ENCODE measurements at regions not wholly inside any gene's neighbourhood (a gene's known extent, or its start where the extent isn't known, plus 50 kb on each side); places are given as distances from the start of the nearest gene placed in this dataset.

GRCh38 chr5:67404256-67405100 lies 207.9 kb upstream of the CD180 start:
- DNase-seq (ENCODE audit: low spot score): peak; percentile 53
- TF ChIP-seq, protein P1, sequence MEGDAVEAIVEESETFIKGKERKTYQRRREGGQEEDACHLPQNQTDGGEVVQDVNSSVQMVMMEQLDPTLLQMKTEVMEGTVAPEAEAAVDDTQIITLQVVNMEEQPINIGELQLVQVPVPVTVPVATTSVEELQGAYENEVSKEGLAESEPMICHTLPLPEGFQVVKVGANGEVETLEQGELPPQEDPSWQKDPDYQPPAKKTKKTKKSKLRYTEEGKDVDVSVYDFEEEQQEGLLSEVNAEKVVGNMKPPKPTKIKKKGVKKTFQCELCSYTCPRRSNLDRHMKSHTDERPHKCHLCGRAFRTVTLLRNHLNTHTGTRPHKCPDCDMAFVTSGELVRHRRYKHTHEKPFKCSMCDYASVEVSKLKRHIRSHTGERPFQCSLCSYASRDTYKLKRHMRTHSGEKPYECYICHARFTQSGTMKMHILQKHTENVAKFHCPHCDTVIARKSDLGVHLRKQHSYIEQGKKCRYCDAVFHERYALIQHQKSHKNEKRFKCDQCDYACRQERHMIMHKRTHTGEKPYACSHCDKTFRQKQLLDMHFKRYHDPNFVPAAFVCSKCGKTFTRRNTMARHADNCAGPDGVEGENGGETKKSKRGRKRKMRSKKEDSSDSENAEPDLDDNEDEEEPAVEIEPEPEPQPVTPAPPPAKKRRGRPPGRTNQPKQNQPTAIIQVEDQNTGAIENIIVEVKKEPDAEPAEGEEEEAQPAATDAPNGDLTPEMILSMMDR (IDR thresholded peaks at IDR 0.05; ENCODE audit: poor library complexity): no peak
- TF ChIP-seq EZH2 (IDR thresholded peaks at IDR 0.05; ENCODE audit: borderline replicate concordance) (no peak), EZH2phosphoT487 (IDR thresholded peaks at IDR 0.05; ENCODE audit: low read depth, severe bottlenecking, unreplicated experiment) (no peak)
- H3K4me1 ChIP-seq (ENCODE audit: insufficient read depth): peaks cover 6% of the 10 kb centered on the region
- no peak overlapping the region for H3K4me2 ChIP-seq
- no peaks in the 10 kb centered on the region for H4K20me1 ChIP-seq (ENCODE audit: insufficient read depth, poor library complexity, severe bottlenecking)
- 65% methylated on average over 6 of the region's 6 CpGs for WGBS (ENCODE audit: low lambda C conversion rate, missing lambda C conversion rate)
- no peaks in the 10 kb centered on the region for H3K79me2 ChIP-seq
- H2AFZ ChIP-seq: no peak overlapping the region
- no peaks in the 10 kb centered on the region for H3K36me3 ChIP-seq (replicated peaks; ENCODE audit: insufficient read depth, low read depth)
- no peaks in the 10 kb centered on the region for H3K9me2 ChIP-seq (replicated peaks; ENCODE audit: insufficient read depth)
- H3K9me3 ChIP-seq (ENCODE audit: low read depth): no peaks in the 10 kb centered on the region
- no peaks in the 10 kb centered on the region for H3K27me3 ChIP-seq
- no peak overlapping the region for H3K4me3 ChIP-seq
- H3K27ac ChIP-seq: peak overlapping the region; percentile 46

- Histone ChIP-seq H3K27ac (no peak overlapping the region), H3K9me2 (replicated peaks; ENCODE audit: insufficient read depth) (no peaks in the 10 kb centered on the region), H3K4me2 (no peak overlapping the region), H4K20me1 (ENCODE audit: insufficient read depth, poor library complexity, severe bottlenecking) (no peaks in the 10 kb centered on the region), H2AFZ (no peak overlapping the region), H3K79me2 (no peaks in the 10 kb centered on the region), H3K27me3 (no peaks in the 10 kb centered on the region), H3K36me3 (replicated peaks; ENCODE audit: insufficient read depth, low read depth) (no peaks in the 10 kb centered on the region), H3K4me1 (ENCODE audit: insufficient read depth) (peaks cover 6% of the 10 kb centered on the region), H3K9me3 (ENCODE audit: low read depth) (no peaks in the 10 kb centered on the region), H3K4me3 (no peak overlapping the region)
- 95% methylated on average over 5 of the region's 5 CpGs for WGBS (ENCODE audit: low lambda C conversion rate, missing lambda C conversion rate)
- no peak for DNase-seq (ENCODE audit: low spot score)
- TF ChIP-seq EZH2phosphoT487 (IDR thresholded peaks at IDR 0.05; ENCODE audit: low read depth, severe bottlenecking, unreplicated experiment) (no peak), EZH2 (IDR thresholded peaks at IDR 0.05; ENCODE audit: borderline replicate concordance) (no peak)
- TF ChIP-seq, protein P1 (IDR thresholded peaks at IDR 0.05; ENCODE audit: poor library complexity): no peak
Measured at GRCh38 chr5:67402526-67402925, 205.9 kb upstream of the CD180 start.

DNA sequence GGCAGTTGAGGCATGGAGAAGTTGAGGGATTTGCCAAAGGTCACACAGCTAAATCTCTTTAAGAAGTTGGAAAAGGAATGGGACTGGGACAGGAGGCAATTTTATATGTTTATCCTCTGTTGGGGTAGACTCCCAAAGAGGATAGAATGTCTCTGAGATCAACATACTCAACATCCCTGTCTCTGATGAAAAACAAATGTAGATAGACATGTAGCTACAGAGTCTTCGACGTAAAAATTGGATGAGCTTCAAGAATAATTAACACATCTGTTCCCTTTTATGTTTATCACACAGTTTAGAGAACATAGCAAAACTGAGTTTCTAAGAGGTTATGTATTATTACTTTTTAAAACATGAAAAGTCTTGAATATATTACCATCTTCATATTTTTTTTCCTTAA lies 204.6 kb upstream of the CD180 start:
- no peaks in the 10 kb centered on the region for H3K9me3 ChIP-seq (ENCODE audit: low read depth)
- no peak for DNase-seq (ENCODE audit: low spot score)
- H3K4me3 ChIP-seq: no peak overlapping the region
- no peak overlapping the region for H3K27ac ChIP-seq
- H3K27me3 ChIP-seq: no peaks in the 10 kb centered on the region
- H3K4me1 ChIP-seq (ENCODE audit: insufficient read depth): peaks cover 6% of the 10 kb centered on the region
- H3K79me2 ChIP-seq: no peaks in the 10 kb centered on the region
- no peaks in the 10 kb centered on the region for H4K20me1 ChIP-seq (ENCODE audit: insufficient read depth, poor library complexity, severe bottlenecking)
- no peak overlapping the region for H2AFZ ChIP-seq
- no peak for TF ChIP-seq EZH2 (IDR thresholded peaks at IDR 0.05; ENCODE audit: borderline replicate concordance)
- TF ChIP-seq, protein P1 (IDR thresholded peaks at IDR 0.05; ENCODE audit: poor library complexity): no peak
- no peak for TF ChIP-seq EZH2phosphoT487 (IDR thresholded peaks at IDR 0.05; ENCODE audit: low read depth, severe bottlenecking, unreplicated experiment)
- H3K9me2 ChIP-seq (replicated peaks; ENCODE audit: insufficient read depth): no peaks in the 10 kb centered on the region
- 58% methylated on average over 2 of the region's 2 CpGs for WGBS (ENCODE audit: low lambda C conversion rate, missing lambda C conversion rate)
- H3K4me2 ChIP-seq: no peak overlapping the region
- H3K36me3 ChIP-seq (replicated peaks; ENCODE audit: insufficient read depth, low read depth): no peaks in the 10 kb centered on the region

Measured in hepatocyte (in vitro differentiated cells).